DND-41 (cell line): ENCODE measurements at regions not wholly inside any gene's neighbourhood (a gene's known extent, or its start where the extent isn't known, plus 50 kb on each side); places are given as distances from the start of the nearest gene placed in this dataset.

ENCODE experiments used
- EZH2 ChIP-seq: IDR thresholded peaks from 3 replicates; pipeline ENCODE4 v1.6.1; 2012; ENCODE audit warnings: borderline replicate concordance, low read depth, mild to moderate bottlenecking, moderate library complexity, low read length, inconsistent platforms; ENCODE audit not compliant: severe bottlenecking
- TF ChIP-seq, protein P1 (sequence below): IDR thresholded peaks from 2 replicates; pipeline ENCODE4 v1.5.1; 2012; ENCODE audit warnings: borderline replicate concordance, low read length, moderate library complexity, mild to moderate bottlenecking; ENCODE audit not compliant: poor library complexity, severe bottlenecking; ENCODE audit errors: extremely low read depth

DNA sequence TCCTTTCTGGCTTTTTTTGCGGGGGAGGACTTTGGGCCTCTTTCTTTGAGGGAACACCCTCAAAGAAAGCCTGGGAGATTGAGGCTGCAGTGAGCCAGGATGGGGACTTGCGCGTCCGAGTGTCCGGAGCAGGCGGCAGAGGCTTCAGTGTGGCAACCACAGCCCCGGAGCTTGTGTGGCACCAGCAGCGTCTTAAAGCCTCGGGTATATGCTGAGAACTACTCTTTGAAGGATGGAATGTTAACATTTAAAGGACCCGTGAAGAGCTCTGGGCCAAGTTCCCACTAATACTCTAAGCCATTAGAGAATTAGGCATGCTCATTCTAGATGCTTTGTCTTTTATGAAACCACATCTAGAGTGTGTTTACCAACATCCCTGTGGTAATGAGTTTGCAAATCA is 168.2 kb downstream of the SEPTIN7 start:
- TF ChIP-seq, protein P1, sequence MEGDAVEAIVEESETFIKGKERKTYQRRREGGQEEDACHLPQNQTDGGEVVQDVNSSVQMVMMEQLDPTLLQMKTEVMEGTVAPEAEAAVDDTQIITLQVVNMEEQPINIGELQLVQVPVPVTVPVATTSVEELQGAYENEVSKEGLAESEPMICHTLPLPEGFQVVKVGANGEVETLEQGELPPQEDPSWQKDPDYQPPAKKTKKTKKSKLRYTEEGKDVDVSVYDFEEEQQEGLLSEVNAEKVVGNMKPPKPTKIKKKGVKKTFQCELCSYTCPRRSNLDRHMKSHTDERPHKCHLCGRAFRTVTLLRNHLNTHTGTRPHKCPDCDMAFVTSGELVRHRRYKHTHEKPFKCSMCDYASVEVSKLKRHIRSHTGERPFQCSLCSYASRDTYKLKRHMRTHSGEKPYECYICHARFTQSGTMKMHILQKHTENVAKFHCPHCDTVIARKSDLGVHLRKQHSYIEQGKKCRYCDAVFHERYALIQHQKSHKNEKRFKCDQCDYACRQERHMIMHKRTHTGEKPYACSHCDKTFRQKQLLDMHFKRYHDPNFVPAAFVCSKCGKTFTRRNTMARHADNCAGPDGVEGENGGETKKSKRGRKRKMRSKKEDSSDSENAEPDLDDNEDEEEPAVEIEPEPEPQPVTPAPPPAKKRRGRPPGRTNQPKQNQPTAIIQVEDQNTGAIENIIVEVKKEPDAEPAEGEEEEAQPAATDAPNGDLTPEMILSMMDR = no peak
- no peak for TF ChIP-seq EZH2
